SK-N-SH (cell line): ENCODE measurements at regions not wholly inside any gene's neighbourhood (a gene's known extent, or its start where the extent isn't known, plus 50 kb on each side); places are given as distances from the start of the nearest gene placed in this dataset.

Source experiments
- CTCF ChIP-seq: fragments of 200-600 bp; sonication (generic); IDR thresholded peaks from 2 replicates; pipeline ENCODE4 v1.6.1; 2017; ENCODE audit warnings: antibody characterized with exemption, mild to moderate bottlenecking, moderate library complexity
- FOXM1 ChIP-seq: IDR thresholded peaks from 2 replicates; pipeline ENCODE4 v1.4.0; 2012; ENCODE audit warnings: low read depth, mild to moderate bottlenecking
- MAX ChIP-seq: IDR thresholded peaks from 2 replicates; pipeline ENCODE4 v1.4.0; 2012; ENCODE audit warnings: low read depth
- MXI1 ChIP-seq: IDR thresholded peaks from 2 replicates; pipeline ENCODE4 v1.6.1; 2012; ENCODE audit warnings: mild to moderate bottlenecking, low read depth, low read length, improper control_type of control experiment
- POLR2AphosphoS5 ChIP-seq: IDR thresholded peaks from 2 replicates; pipeline ENCODE4 v1.6.1; 2012; ENCODE audit warnings: low read depth, low read length
- REST ChIP-seq: IDR thresholded peaks from 2 replicates; pipeline ENCODE4 v1.6.1; 2012; ENCODE audit warnings: mild to moderate bottlenecking, low read depth, low read length, moderate library complexity
- SIN3A ChIP-seq: IDR thresholded peaks from 2 replicates; pipeline ENCODE4 v1.6.1; 2012; ENCODE audit warnings: low read depth, mild to moderate bottlenecking, low read length, moderate library complexity, borderline replicate concordance
- SMC3 ChIP-seq: IDR thresholded peaks from 2 replicates; pipeline ENCODE4 v1.6.1; 2012; ENCODE audit warnings: low read depth, low read length, improper control_type of control experiment
- TAF1 ChIP-seq: IDR thresholded peaks from 2 replicates; pipeline ENCODE4 v1.6.1; 2012; ENCODE audit warnings: low read depth, mild to moderate bottlenecking, low read length, moderate library complexity, borderline replicate concordance
- YY1 ChIP-seq: IDR thresholded peaks from 2 replicates; pipeline ENCODE4 v1.4.0; 2012; ENCODE audit warnings: low read depth, mild to moderate bottlenecking
- TF ChIP-seq, protein P1 (sequence below): fragments of 150-350 bp; IDR thresholded peaks from 2 replicates; pipeline ENCODE4 v1.6.1; 2016; ENCODE audit warnings: mild to moderate bottlenecking, low read depth, low read length
- TF ChIP-seq, protein P2 (sequence below): fragments of 150-350 bp; IDR thresholded peaks from 2 replicates; pipeline ENCODE4 v1.6.1; 2017; ENCODE audit warnings: antibody characterized with exemption, low read length, low read depth, borderline replicate concordance

- TF ChIP-seq SMC3 = no peak
- no peak for TF ChIP-seq POLR2AphosphoS5
- TF ChIP-seq CTCF = no peak
- TF ChIP-seq SIN3A = no peak
- TF ChIP-seq, protein P1, sequence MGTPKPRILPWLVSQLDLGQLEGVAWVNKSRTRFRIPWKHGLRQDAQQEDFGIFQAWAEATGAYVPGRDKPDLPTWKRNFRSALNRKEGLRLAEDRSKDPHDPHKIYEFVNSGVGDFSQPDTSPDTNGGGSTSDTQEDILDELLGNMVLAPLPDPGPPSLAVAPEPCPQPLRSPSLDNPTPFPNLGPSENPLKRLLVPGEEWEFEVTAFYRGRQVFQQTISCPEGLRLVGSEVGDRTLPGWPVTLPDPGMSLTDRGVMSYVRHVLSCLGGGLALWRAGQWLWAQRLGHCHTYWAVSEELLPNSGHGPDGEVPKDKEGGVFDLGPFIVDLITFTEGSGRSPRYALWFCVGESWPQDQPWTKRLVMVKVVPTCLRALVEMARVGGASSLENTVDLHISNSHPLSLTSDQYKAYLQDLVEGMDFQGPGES = no peak
- no peak for TF ChIP-seq YY1
- no peak for TF ChIP-seq MXI1
- no peak for TF ChIP-seq MAX
- TF ChIP-seq FOXM1 = no peak
- TF ChIP-seq, protein P2, sequence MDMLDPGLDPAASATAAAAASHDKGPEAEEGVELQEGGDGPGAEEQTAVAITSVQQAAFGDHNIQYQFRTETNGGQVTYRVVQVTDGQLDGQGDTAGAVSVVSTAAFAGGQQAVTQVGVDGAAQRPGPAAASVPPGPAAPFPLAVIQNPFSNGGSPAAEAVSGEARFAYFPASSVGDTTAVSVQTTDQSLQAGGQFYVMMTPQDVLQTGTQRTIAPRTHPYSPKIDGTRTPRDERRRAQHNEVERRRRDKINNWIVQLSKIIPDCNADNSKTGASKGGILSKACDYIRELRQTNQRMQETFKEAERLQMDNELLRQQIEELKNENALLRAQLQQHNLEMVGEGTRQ = no peak
- TF ChIP-seq REST = no peak
- no peak for TF ChIP-seq TAF1
Measured at GRCh38 chr17:34521955-34522354, 57.4 kb upstream of the TMEM132E start.
